HFFc6 (cell line): ENCODE measurements at regions not wholly inside any gene's neighbourhood (a gene's known extent, or its start where the extent isn't known, plus 50 kb on each side); places are given as distances from the start of the nearest gene placed in this dataset.

ENCODE experiments used
- DNase-seq: peaks from one replicate; pipeline ENCODE4 v3.0.0-alpha.2; 2018
- H3K27ac Mint-ChIP-seq: 2 replicates; pipeline ENCODE4 v1.8.0; 2020; ENCODE audit warnings: mild to moderate bottlenecking, mixed read lengths
- H3K27me3 Mint-ChIP-seq: 2 replicates; pipeline ENCODE4 v1.8.0; 2021; ENCODE audit warnings: mild to moderate bottlenecking, moderate library complexity, mixed read lengths; ENCODE audit not compliant: insufficient read depth
- H3K36me3 Mint-ChIP-seq: 2 replicates; pipeline ENCODE4 v1.8.0; 2021; ENCODE audit warnings: low read depth, mixed read lengths
- H3K4me1 Mint-ChIP-seq: 2 replicates; pipeline ENCODE4 v1.8.0; 2020; ENCODE audit warnings: low read depth, mixed read lengths
- H3K4me3 Mint-ChIP-seq: 2 replicates; pipeline ENCODE4 v1.8.0; 2020; ENCODE audit warnings: mild to moderate bottlenecking, moderate library complexity, mixed read lengths
- H3K9me3 Mint-ChIP-seq: 2 replicates; pipeline ENCODE4 v1.8.0; 2020; ENCODE audit warnings: mild to moderate bottlenecking, mixed read lengths
- CTCF ChIP-seq: fragments of 200-600 bp; sonication (generic); IDR thresholded peaks from 2 replicates; pipeline ENCODE4 v1.5.0; 2021; ENCODE audit warnings: antibody characterized with exemption, mild to moderate bottlenecking

DNA sequence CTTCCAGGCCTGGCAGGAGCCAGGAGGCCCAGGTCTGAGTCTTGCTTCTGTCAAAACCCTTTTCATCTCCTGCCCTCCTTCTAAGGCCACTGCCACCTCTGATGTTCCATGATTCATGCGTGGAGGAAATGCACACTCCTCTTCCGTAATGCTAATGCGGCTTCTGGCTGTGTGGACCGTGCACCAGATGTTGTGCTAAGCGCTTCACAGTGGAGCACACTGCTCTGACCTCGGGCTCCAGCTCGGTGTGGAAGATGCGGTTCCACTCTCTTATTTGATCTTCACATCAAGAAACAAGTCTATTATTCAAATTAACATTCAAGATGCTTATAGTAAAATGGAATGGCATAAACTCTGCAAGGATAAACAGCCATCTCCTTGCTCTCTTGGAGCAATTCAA, 629.2 kb downstream of the UQCRFS1 start:
- Mint-ChIP-seq H3K36me3 (peaks cover 10% of the 10 kb centered on the region), H3K27ac (no peak overlapping the region), H3K9me3 (peaks cover 68% of the 10 kb centered on the region), H3K4me3 (no peak overlapping the region), H3K27me3 (peaks cover 7% of the 10 kb centered on the region), H3K4me1 (no peaks in the 10 kb centered on the region)
- no peak for DNase-seq
- TF ChIP-seq CTCF, result no peak

DNA sequence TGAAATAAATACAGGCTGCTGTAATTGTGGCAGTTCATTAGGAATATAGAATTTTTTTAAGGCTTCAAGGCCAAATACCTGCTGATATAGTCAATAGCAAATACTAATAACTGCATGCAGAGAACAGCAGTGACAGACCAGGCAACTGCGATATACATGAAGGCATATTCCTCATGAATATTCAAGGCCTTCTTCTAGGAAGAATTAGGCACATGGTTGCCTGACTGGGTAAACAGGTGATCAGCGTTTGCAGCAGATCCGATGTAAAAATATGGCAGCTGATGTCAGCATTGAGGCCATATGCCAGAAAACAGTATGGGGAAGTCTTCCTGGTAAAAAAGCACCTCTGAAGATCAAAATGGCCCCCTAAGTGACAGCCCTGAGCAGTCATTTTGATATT, 629.7 kb downstream of the UQCRFS1 start:
- Mint-ChIP-seq H3K27ac (no peak overlapping the region), H3K36me3 (peaks cover 10% of the 10 kb centered on the region), H3K4me1 (no peaks in the 10 kb centered on the region), H3K4me3 (no peak overlapping the region), H3K9me3 (peaks cover 66% of the 10 kb centered on the region), H3K27me3 (peaks cover 7% of the 10 kb centered on the region)
- DNase-seq, result no peak
- TF ChIP-seq CTCF, result no peak

GRCh38 chr19:28582796-28583195, 630.2 kb downstream of the UQCRFS1 start:
- Mint-ChIP-seq H3K36me3 (peaks cover 10% of the 10 kb centered on the region), H3K9me3 (peaks cover 66% of the 10 kb centered on the region), H3K27me3 (peaks cover 6% of the 10 kb centered on the region), H3K27ac (no peak overlapping the region), H3K4me3 (no peak overlapping the region), H3K4me1 (no peaks in the 10 kb centered on the region)
- TF ChIP-seq CTCF, result no peak
- no peak for DNase-seq

- TF ChIP-seq CTCF, result no peak
- Mint-ChIP-seq H3K27me3 (peaks cover 5% of the 10 kb centered on the region), H3K4me1 (no peaks in the 10 kb centered on the region), H3K27ac (no peak overlapping the region), H3K36me3 (peaks cover 10% of the 10 kb centered on the region), H3K4me3 (no peak overlapping the region), H3K9me3 (peaks cover 68% of the 10 kb centered on the region)
- DNase-seq, result no peak
Observed at GRCh38 chr19:28582344-28582743, 630.6 kb downstream of the UQCRFS1 start.

GRCh38 chr19:28581468-28581770, 631.5 kb downstream of the UQCRFS1 start:
- no peak for DNase-seq
- no peak for TF ChIP-seq CTCF
- peaks cover 10% of the 10 kb centered on the region for H3K36me3 Mint-ChIP-seq
- H3K27me3 Mint-ChIP-seq, result peaks cover 5% of the 10 kb centered on the region
- no peaks in the 10 kb centered on the region for H3K4me1 Mint-ChIP-seq
- H3K27ac Mint-ChIP-seq, result no peak overlapping the region
- no peak overlapping the region for H3K4me3 Mint-ChIP-seq
- peaks cover 67% of the 10 kb centered on the region for H3K9me3 Mint-ChIP-seq
